Neuronal stem cell (in vitro differentiated cells): ENCODE measurements at regions not wholly inside any gene's neighbourhood (a gene's known extent, or its start where the extent isn't known, plus 50 kb on each side); places are given as distances from the start of the nearest gene placed in this dataset.

Experiments used
- DNase-seq: peaks from one replicate; pipeline ENCODE4 v3.0.0-alpha.2; 2013; ENCODE audit warnings: low spot score
- H2AFZ ChIP-seq: one replicate; pipeline ENCODE4 v1.6.1; 2013; ENCODE audit warnings: mild to moderate bottlenecking, low read length, inconsistent platforms
- H2AK5ac ChIP-seq: 2 replicates; pipeline ENCODE4 v1.6.1; 2013; ENCODE audit warnings: low read depth, mild to moderate bottlenecking, inconsistent platforms, low read length, moderate library complexity, mixed read lengths
- H2BK120ac ChIP-seq: 2 replicates; pipeline ENCODE4 v1.6.1; 2013; ENCODE audit warnings: low read depth, mild to moderate bottlenecking, inconsistent platforms, low read length, moderate library complexity, mixed read lengths
- H2BK12ac ChIP-seq: one replicate; pipeline ENCODE4 v1.6.1; 2013; ENCODE audit warnings: low read length, inconsistent platforms
- H2BK15ac ChIP-seq: 2 replicates; pipeline ENCODE4 v1.6.1; 2013; ENCODE audit warnings: mild to moderate bottlenecking, low read length, inconsistent platforms, mixed read lengths
- H2BK5ac ChIP-seq: one replicate; pipeline ENCODE4 v1.6.1; 2013; ENCODE audit warnings: inconsistent platforms, mild to moderate bottlenecking, low read length, moderate library complexity
- H3K14ac ChIP-seq: one replicate; pipeline ENCODE4 v1.6.1; 2013; ENCODE audit warnings: low read length, inconsistent platforms
- H3K18ac ChIP-seq: 2 replicates; pipeline ENCODE4 v1.6.1; 2013; ENCODE audit warnings: low read length, inconsistent platforms
- H3K23ac ChIP-seq: 2 replicates; pipeline ENCODE4 v1.6.1; 2013; ENCODE audit warnings: low read depth, mild to moderate bottlenecking, mixed read lengths, low read length, inconsistent platforms; ENCODE audit not compliant: poor library complexity
- H3K27ac ChIP-seq: replicated peaks from 3 replicates; pipeline ENCODE4 v1.5.1; 2013; ENCODE audit warnings: low read length, inconsistent platforms
- H3K27me3 ChIP-seq, 3 experiments: 2 replicates each; pipeline ENCODE4 v1.6.1; 2013; ENCODE audit warnings: low read length in 3 of 3, mild to moderate bottlenecking in 2 of 3, inconsistent platforms in 1 of 3, low read depth in 1 of 3, mixed read lengths in 1 of 3, moderate library complexity in 1 of 3; ENCODE audit not compliant: control insufficient read depth in 3 of 3, insufficient read depth in 3 of 3
- H3K36me3 ChIP-seq, 2 donors: replicated peaks in 1 of 2; 2 replicates each; pipeline ENCODE4 v1.6.1; 2013; ENCODE audit warnings: low read length in 2 of 2; ENCODE audit not compliant: control insufficient read depth in 2 of 2, insufficient read depth in 2 of 2
- H3K4ac ChIP-seq: 2 replicates; pipeline ENCODE4 v1.6.1; 2013; ENCODE audit warnings: inconsistent platforms, mild to moderate bottlenecking, low read length, moderate library complexity
- H3K4me1 ChIP-seq, 2 donors: 1 replicate in 1 of 2; 2 replicates in 1 of 2; pipeline ENCODE4 v1.6.1; 2013; ENCODE audit warnings: low read length in 2 of 2, low read depth in 1 of 2; ENCODE audit not compliant: control insufficient read depth in 2 of 2, insufficient read depth in 1 of 2
- H3K4me2 ChIP-seq: one replicate; pipeline ENCODE4 v1.6.1; 2013; ENCODE audit warnings: mild to moderate bottlenecking, low read length, inconsistent platforms; ENCODE audit not compliant: insufficient read depth, poor library complexity, severe bottlenecking
- H3K4me3 ChIP-seq, 2 donors: 2 replicates each; pipeline ENCODE4 v1.5.1; 2013; ENCODE audit warnings: low read length in 2 of 2, mild to moderate bottlenecking in 2 of 2, inconsistent platforms in 1 of 2, moderate library complexity in 1 of 2
- H3K79me1 ChIP-seq: one replicate; pipeline ENCODE4 v1.6.1; 2013; ENCODE audit warnings: low read depth, mild to moderate bottlenecking, inconsistent platforms, low read length, moderate library complexity
- H3K9ac ChIP-seq: one replicate; pipeline ENCODE4 v1.6.1; 2013; ENCODE audit warnings: mild to moderate bottlenecking, low read depth, low read length, inconsistent platforms; ENCODE audit not compliant: poor library complexity
- H3K9me3 ChIP-seq, 2 donors: replicated peaks in 1 of 2; 2 replicates each; pipeline versions ENCODE3 to v1.6.1; 2013; ENCODE audit warnings: low read length in 2 of 2, mild to moderate bottlenecking in 2 of 2, inconsistent platforms in 1 of 2, low read depth in 1 of 2, mixed read lengths in 1 of 2, moderate library complexity in 1 of 2; ENCODE audit not compliant: control insufficient read depth in 2 of 2, insufficient read depth in 1 of 2
- H4K8ac ChIP-seq: one replicate; pipeline ENCODE4 v1.6.1; 2013; ENCODE audit warnings: low read depth, mild to moderate bottlenecking, inconsistent platforms, low read length, moderate library complexity
- H4K91ac ChIP-seq: one replicate; pipeline ENCODE4 v1.6.1; 2013; ENCODE audit warnings: low read length, low read depth, mild to moderate bottlenecking, inconsistent platforms; ENCODE audit not compliant: poor library complexity
- WGBS, 2 donors: extraction: QIAGEN DNeasy Blood & Tissue Kit; methylation state at CpG; one replicate each; pipeline ENCODE4 v1.1.7; 2013; ENCODE audit warnings: missing lambda C conversion rate in 2 of 2, mixed read lengths in 1 of 2; ENCODE audit not compliant: insufficient read length in 2 of 2, insufficient replicate concordance in 1 of 2; ENCODE audit errors: extremely low coverage in 2 of 2; 5-methylcytosine and 5-hydroxymethylcytosine counted together

DNA sequence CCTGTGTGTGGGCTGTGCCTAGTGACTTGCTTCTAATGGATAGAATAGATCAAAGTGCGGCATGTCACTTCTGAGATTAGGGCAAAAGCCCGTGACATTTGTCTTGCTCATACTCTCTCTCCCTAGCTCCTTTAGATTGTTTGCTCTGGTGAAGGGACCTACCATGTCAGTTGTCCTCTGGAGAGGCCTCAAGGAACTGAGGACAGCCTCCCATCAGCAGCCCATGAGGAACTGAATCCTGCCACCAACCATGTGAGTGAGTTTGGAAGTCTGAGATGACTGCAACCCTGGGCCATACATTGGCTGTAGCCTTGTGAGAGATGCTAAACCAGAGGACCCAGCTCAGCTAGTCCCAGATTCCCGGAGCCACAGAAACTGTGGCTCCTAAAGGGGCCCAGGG, 101.6 kb upstream of the ESRRB start:
- H3K27ac ChIP-seq, result no peak overlapping the region
- no peaks in the 10 kb centered on the region for H3K79me1 ChIP-seq
- H4K8ac ChIP-seq, result no peak overlapping the region
- no peaks in the 10 kb centered on the region for H3K27me3 ChIP-seq
- no peak overlapping the region for H2BK120ac ChIP-seq
- H2BK5ac ChIP-seq, result no peak overlapping the region
- H3K23ac ChIP-seq, result no peak overlapping the region
- no peak overlapping the region for H2BK15ac ChIP-seq
- no peak overlapping the region for H3K4me3 ChIP-seq
- WGBS, 2 donors, result no CpG with 5 or more reads among the region's 3 CpGs
- no peak overlapping the region for H3K4ac ChIP-seq
- no peak overlapping the region for H3K9ac ChIP-seq
- no peaks in the 10 kb centered on the region for H3K36me3 ChIP-seq
- no peak overlapping the region for H4K91ac ChIP-seq
- no peak overlapping the region for H3K18ac ChIP-seq
- H3K14ac ChIP-seq, result no peak overlapping the region
- H3K9me3 ChIP-seq, result no peaks in the 10 kb centered on the region
- H2AFZ ChIP-seq, result no peak overlapping the region
- no peak overlapping the region for H3K4me2 ChIP-seq
- H2AK5ac ChIP-seq, result no peak overlapping the region
- peaks cover 0 to 4% of the 10 kb centered on the region in 2 donors for H3K4me1 ChIP-seq
- no peak overlapping the region for H2BK12ac ChIP-seq
- no peak for DNase-seq

DNA sequence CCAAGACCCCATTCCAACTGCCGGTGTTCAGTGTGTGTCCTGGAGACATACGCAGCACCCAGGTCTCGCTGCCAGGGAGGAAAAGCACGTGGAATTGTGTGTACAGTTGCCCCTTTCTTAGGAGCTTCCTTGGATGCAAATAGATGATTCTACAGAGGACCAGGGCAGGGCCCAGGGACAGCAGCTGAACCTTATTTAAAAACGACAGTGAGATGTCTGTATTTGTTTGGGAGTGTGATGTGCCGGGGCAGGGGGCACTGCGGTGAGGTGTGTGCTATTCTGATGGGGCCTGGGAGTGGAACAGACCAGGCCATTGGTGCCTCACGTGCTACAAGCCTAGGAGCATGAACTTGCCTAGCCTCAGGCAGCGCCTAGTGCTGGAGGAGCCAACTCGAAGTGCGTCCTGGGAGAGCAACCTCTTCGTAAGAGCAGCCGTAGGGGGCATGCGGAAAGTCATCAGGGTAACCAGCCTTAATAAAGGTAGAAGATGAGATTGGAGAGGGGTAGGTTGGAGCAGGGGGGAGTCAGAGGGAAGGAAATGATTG, 98.3 kb upstream of the ESRRB start:
- H3K9ac ChIP-seq, result no peak overlapping the region
- no CpG with 5 or more reads among the region's 14 CpGs for WGBS, 2 donors
- no peak overlapping the region for H3K18ac ChIP-seq
- H2AFZ ChIP-seq, result no peak overlapping the region
- H3K4ac ChIP-seq, result no peak overlapping the region
- H3K14ac ChIP-seq, result no peak overlapping the region
- H3K27ac ChIP-seq, result no peak overlapping the region
- H3K79me1 ChIP-seq, result no peaks in the 10 kb centered on the region
- H4K8ac ChIP-seq, result no peak overlapping the region
- H3K9me3 ChIP-seq, result no peaks in the 10 kb centered on the region
- no peak overlapping the region for H2BK5ac ChIP-seq
- no peaks in the 10 kb centered on the region for H3K36me3 ChIP-seq
- no peaks in the 10 kb centered on the region for H3K27me3 ChIP-seq
- H2AK5ac ChIP-seq, result no peak overlapping the region
- H2BK15ac ChIP-seq, result no peak overlapping the region
- H2BK120ac ChIP-seq, result no peak overlapping the region
- no peak overlapping the region for H4K91ac ChIP-seq
- no peak overlapping the region for H2BK12ac ChIP-seq
- no peak overlapping the region for H3K23ac ChIP-seq
- H3K4me1 ChIP-seq, result peaks cover 0 to 2% of the 10 kb centered on the region in 2 donors
- H3K4me3 ChIP-seq, result no peak overlapping the region
- no peak overlapping the region for H3K4me2 ChIP-seq
- DNase-seq, result no peak

DNA sequence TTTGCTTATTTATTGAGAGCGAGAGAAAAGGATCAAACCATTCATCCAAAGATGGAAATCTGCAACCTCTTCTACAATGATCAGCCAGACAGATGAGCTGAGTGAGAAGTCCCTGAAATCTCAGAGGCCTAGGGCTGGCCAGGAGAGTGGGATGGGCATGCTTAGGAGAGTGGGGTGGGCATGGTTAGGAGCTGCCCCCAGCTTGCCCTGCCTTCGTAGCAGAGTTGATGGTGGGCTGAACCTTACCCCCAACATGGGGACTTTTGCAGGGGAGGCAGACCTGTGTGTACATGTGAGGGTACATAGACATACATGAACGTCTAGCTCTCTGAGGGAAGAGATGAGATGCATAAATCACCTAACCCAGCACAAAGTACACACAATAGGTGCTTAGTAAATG, 95.7 kb upstream of the ESRRB start:
- Histone ChIP-seq H2BK5ac (no peak overlapping the region), H4K8ac (no peak overlapping the region), H3K4ac (no peak overlapping the region), H2BK15ac (no peak overlapping the region), H3K23ac (no peak overlapping the region), H3K4me2 (no peak overlapping the region), H3K9me3 (no peaks in the 10 kb centered on the region), H3K14ac (no peak overlapping the region), H3K9ac (no peak overlapping the region), H2AFZ (no peak overlapping the region), H3K27me3 (no peaks in the 10 kb centered on the region), H2AK5ac (no peak overlapping the region), H3K27ac (no peak overlapping the region), H3K4me1 (peaks cover 0 to 2% of the 10 kb centered on the region in 2 donors), H3K4me3 (peak overlapping the region in 1 of 2 donors; percentile 26), H3K79me1 (no peaks in the 10 kb centered on the region), H4K91ac (no peak overlapping the region), H2BK120ac (no peak overlapping the region), H3K36me3 (no peaks in the 10 kb centered on the region), H2BK12ac (no peak overlapping the region), H3K18ac (no peak overlapping the region)
- no CpG with 5 or more reads among the region's 3 CpGs for WGBS, 2 donors
- DNase-seq, result no peak

DNA sequence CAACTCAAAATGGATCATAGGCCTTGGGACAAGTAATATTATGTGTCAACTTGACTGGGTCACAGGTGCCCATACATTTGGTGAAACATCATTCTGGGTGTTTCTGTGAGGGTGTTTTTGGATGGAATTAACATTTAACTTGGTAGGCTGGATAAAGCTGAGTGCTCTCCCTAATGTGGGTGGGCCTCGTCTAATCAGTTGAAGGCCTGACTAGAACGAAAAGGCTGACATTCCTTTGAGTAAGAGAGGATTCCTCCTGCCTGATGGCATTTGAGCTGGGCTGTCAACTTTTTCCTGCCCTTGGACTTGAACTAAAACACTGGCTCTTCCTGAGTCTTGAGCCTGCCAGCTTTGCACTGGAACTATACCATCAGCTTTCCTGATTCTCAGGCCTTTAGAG, 93.4 kb upstream of the ESRRB start:
- H2BK5ac ChIP-seq, result no peak overlapping the region
- no peak overlapping the region for H4K91ac ChIP-seq
- H3K4ac ChIP-seq, result no peak overlapping the region
- H3K9ac ChIP-seq, result no peak overlapping the region
- H2AK5ac ChIP-seq, result no peak overlapping the region
- H3K9me3 ChIP-seq, result no peaks in the 10 kb centered on the region
- no peak overlapping the region for H3K14ac ChIP-seq
- no peak overlapping the region for H3K27ac ChIP-seq
- no peak overlapping the region for H2BK12ac ChIP-seq
- H3K27me3 ChIP-seq, result no peaks in the 10 kb centered on the region
- H4K8ac ChIP-seq, result no peak overlapping the region
- no peak overlapping the region for H3K4me3 ChIP-seq
- H3K4me2 ChIP-seq, result no peak overlapping the region
- peaks cover 0 to 2% of the 10 kb centered on the region in 2 donors for H3K4me1 ChIP-seq
- DNase-seq, result no peak
- H3K79me1 ChIP-seq, result no peaks in the 10 kb centered on the region
- WGBS, 2 donors, result no CpG with 5 or more reads among the region's 2 CpGs
- H3K36me3 ChIP-seq, result no peaks in the 10 kb centered on the region
- H2AFZ ChIP-seq, result no peak overlapping the region
- H3K18ac ChIP-seq, result no peak overlapping the region
- no peak overlapping the region for H3K23ac ChIP-seq
- H2BK15ac ChIP-seq, result no peak overlapping the region
- no peak overlapping the region for H2BK120ac ChIP-seq
